CD4-positive, alpha-beta T cell treated with Interleukin-17A for 4 hours (primary cell): ENCODE measurements at regions not wholly inside any gene's neighbourhood (a gene's known extent, or its start where the extent isn't known, plus 50 kb on each side); places are given as distances from the start of the nearest gene placed in this dataset.

Source experiments
- DNase-seq: peaks from one replicate; pipeline ENCODE4 v3.0.0-alpha.2; 2020; ENCODE audit warnings: mixed read lengths

DNA sequence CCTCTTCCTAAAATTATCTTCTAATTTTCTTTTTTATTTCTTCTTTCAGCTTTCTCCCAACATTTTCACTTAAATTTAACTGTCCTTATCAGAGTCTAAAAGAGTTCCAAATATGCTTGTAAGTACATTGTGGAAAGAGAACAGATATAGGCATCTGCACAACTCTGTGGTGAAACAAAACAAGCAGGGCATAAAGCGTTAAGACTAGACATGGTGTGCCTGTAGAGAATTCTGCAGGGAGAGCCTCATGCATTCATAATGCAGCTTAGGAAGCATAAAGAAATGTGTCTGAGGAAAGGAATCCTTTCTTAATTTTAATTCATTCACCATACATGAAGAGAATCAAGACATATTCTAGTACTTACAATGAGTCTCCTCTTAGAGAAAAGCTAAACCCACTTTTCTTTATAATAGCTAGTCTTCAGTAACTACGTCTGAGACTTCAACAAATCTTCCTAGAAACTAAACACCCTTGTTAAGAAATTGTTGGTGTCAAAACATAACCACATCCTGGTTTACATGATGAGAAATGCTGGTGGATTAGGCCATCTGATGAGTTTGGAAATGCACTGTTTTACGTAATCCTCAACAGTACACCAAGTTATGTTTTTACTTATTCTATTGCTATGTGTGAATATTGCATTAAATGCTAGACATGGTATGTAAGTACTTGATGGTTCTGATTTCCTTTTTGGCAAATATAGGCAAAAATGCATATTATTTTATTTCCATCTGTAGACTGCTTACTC, 307.8 kb upstream of the GIMD1 start:
- DNase-seq: no peak

DNA sequence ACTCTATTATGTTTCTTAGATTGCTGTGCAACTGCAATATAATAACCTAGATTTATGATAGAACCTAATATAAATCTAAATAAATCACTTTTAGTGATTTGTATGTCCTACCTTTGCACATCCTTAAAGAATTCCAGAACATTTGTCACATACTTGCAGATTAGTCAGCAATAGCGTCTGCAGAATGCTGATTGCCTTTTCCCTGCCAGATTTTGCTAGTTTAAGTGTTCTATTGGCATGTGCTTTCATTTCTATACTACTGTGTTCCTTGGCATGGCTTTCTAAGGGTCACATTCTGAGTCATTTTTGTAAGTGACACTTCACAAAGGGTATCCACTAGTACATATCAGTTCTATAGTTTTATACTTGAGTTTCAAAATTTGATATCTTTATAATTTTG, 303.1 kb upstream of the GIMD1 start:
- DNase-seq: no peak

DNA sequence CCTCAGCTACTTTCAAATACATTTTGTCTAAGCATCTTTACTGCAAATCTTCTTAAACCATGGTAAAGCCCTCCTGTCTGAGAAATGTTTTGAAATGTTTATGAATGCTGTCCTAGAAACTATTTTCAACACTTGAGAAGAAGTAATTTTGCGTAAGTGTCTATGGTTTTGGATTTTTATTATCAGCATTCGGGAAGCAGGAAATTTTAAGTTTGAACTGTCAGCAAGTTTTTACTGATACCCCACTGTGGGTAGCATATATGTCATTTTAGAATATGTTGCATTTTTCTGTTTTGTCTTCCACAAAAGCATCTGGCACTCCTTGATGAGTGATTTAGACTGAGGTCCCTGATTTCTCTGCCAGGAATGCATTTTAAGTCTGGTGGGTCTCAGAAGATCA, 302.4 kb upstream of the GIMD1 start:
- DNase-seq: no peak

DNA sequence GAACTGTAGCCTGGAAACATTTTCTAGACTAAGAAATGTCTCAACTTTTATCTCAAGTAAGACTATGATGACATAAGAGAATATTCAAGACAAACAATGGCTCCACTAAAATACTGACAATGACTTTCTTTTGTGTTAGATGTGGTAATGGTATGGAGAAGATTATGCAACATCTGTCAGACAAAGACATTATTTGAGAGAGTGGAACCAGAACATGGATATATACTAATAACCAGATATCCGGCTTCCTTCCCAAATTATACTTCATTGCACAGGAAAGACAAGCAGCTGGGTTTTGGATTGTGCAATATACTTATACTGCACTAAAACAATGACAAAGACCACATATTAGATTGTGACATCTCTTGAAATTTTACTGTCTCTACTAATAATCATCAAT, 290.8 kb upstream of the GIMD1 start:
- DNase-seq: no peak

DNA sequence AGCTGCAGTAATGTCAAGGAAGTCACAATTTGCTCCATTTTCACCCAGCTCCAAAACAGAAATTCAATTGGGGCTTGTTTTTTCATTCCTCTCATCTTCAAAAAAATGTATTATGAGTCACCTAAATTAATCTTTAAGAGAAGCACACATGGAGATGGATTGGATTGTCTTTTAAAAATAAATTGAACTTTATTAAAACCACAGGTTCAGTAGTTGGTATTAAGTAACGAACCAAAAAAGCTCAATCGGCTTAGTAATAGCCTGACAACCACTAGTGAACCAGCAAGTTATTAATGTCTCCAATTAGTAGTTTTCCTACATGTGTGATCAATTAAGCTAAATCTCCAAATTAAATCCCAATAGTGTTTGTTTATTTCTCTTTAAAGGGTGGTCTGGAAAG, 283.5 kb upstream of the GIMD1 start:
- DNase-seq: no peak

DNA sequence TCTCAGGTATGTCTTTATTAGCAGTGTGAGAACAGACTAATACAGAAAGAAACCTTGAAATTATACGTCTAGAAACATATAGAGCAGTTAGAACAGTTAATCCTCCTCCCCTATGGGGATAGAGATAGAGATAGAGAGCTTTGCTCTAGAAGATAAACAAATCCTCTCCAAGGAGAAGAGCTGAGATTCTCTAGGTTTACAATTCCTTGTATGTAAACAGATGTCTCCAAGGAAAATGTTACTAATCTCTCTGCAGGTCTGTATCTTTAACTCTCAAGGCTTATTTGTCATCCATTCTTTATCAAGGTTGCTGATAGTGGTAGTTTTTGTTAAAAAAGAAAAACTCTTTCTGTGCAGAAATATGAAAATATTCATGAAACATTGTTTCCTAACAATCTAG, 282.1 kb upstream of the GIMD1 start:
- DNase-seq: no peak

DNA sequence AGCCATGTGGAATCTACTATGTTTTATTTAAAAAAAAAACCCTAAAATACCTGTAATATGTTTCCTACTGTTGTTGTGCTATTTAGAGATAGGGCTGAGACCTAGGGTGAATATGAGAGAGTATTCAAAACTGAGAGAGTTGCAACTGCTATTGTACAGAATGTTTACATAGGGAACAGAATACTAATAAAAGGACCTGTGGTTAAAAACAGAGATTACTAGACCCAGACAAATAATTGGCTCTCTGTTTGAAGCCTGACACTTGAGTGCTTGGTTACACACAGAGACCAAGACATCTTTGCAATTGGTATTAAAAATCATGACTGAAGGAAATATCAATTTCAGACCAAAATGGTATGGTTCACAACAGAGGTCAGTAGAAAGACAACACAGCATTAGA, 278.9 kb upstream of the GIMD1 start:
- no peak for DNase-seq

DNA sequence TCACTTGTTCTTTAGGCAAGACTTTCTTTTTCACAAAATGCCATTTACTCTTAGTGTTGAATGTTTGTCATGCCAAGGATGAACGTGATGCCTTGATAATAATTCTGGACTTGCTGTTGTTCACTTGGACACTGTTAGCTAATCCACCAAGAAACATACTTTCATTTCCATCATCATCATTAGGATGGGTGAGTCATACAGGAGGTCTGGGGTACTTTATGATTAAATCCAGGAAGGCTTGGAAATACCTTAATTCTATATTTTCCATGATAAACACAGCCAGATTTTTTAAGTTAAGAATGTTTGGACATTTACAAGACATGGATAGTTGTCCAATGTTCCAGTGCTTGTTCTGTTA, 260.7 kb upstream of the GIMD1 start:
- no peak for DNase-seq

DNA sequence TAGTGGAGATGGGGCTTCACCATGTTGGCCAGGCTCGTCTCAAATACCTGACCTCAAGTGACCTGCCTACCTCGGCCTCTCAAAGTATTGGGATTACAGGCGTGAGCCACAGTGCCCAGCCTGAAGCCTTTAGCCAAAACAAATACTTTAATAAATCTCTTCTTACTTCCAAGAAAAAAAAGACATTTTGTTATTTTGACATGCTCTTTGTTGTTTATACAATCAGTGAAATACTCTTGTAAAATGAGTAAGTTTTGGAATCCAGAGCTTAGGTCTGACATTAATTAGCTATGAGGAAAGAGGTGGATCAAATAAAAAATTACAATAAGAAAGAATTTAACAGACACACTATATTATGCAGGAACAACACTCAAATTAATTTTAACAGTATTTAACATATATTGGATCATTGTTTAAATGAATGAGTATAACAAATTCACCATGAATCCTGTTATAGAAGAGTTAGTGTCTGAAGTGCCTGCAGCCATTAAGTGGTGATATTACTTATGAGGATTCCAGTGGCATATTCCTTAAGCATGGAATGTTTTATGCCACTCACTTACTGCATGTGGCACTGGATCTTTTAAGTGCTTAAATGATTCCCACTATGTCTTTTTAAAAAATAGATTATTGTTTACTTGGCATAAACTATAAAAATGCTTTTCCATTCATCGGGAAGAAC, 260.1 kb upstream of the GIMD1 start:
- no peak for DNase-seq

DNA sequence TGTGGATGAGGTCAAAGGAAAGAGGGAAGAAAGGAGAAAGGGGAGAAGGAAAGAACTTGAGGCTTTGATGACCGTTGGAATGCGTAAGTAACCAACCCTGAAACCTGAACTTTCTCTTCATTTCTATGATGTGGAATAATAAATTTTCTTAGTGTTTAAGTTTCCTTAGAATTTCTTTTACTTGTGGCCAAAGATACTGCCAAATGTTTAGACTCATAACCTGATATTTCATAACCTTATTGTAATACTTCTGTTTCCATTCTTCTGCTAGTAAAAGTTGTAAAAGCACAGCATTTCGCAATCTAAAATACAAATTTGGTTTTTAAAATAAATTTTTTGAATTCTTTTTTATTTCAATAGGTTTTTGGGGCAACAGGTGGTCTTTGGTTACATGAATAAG, 258.5 kb upstream of the GIMD1 start:
- DNase-seq: no peak

DNA sequence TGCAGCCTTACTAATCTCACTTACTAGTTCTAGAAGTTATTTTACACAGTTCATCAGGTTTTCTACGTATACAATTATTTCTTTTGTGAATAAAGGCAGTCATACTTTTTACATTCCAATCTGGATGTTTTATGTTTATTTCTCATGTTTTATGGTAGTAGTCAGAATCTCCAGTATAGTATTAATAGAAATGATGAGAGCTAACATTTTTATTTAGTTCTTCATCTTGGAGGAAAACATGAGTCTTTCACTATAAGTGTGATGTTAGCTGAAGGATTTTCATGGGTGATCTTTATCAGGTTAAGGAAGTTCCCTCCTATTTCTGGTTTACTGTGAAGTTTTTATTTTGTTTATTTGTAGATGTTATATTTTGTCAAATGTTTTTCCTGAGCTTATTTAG, 256.1 kb upstream of the GIMD1 start:
- DNase-seq: no peak

DNA sequence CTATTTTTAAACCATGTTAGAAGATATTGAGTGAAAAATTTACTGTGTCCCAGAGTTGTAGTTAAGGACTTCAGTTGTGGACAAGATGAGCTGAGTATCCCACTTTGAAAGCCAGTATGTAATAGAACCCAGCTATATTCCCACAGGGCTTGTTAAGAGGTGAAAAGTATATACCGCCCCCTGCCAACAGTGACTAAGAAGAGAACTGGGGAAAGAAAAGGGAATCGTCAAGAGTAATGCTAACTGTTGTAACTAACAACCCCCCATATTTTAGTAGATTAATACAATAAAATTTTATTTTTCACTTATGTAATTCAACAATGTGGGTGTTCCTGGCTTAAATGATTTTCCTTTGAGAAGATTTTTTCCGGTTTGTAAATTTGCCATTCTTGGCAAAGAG, 250.4 kb upstream of the GIMD1 start:
- DNase-seq: no peak

DNA sequence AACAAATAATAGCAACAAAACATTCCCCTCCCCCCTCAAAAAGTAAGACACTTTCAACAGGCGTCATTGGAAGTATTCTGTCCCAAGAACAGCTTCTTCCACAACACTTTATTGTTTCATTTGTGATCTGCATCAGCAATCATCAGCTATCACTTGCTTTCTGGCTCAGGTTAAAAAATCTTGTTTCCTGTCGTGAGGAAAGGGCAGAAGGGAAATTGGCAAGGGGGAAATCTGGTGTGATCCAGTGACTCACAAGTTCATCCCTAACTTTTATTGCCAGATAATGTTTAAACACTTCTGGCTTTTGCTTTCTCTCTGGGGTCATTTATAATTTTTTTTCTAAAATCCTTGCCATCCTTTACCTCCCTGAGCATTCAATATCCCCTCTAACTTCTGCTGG, 247.4 kb upstream of the GIMD1 start:
- DNase-seq: no peak

DNA sequence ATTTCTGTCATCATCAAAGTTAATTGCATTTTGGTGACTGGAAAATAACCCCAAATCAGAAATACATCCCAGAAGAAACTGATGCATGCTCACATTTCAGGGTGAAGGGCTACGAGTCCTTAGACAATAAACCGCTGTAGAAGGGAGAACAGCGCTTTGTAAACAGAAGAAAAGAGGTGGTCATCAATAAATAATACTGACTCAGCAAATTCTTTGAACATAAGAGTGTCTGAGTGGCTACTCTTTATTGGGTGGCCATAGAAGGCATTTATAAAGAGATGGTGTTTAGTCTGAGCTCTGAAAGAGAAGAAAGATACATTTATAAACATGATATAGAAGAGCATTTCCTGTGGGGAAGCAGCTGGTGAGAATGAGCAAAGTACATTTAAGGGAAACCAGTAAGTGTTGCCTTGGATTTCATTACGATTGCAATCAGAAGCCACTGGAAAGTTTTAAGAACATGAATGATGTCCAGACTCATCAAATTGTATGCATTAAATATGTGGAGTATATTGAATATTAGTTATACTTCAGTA, 246.9 kb upstream of the GIMD1 start:
- DNase-seq: no peak

DNA sequence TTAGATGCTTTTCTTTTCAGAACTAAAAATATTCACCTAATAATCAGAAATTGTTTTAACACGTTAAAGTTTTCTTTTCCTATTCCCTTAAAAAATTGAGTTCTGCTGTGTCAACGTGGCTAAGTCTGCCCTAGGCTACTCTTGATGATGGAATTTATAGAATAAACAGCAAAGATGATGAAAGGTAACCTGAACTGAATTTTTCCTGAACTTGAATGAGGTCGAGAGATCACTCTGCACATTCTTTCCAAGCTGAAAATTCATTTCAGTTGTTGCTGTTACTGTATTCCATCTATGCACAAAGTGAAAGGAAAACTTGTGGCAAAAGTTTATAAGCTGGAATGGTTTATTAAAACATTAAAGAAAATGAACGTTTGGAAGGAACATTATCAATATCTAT, 245.9 kb upstream of the GIMD1 start:
- no peak for DNase-seq

DNA sequence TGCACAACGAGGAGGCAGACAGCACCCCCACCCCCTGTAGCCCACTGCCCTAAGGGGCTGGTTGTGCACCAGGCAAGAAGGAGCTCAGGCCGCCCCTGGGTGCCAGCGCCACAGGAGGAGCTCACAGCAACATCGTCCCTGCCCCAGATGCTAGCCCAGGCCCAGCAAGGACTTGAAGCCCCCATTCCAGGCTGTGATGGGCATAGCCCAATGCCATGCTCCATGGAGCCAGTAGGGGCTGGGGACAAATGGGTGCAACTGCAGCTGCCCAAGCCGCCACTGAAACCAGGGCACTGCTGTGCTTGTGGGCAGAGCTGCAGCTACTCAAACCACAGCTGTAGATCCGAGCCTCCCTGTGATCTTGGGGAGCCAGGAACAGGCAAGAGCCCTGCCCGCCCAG, 241.3 kb upstream of the GIMD1 start:
- DNase-seq: no peak

DNA sequence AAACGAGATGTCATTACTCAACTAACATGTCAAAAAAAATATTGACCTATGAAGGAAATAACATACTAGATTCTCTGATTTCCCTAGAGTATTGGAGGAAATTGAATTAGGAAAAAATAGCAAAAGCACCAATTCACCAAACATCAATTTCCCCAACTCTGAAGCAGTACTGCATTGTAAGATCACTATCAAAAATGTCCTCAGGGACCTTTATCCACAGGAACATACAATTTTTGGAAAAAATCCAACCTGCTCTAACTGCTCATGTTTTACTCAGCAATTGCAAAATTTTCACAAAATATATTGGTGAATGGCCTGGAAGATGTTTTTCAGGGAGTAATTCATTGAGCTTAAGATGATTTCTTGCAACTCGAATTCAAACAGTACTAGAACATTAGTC, 239.0 kb upstream of the GIMD1 start:
- DNase-seq: no peak

DNA sequence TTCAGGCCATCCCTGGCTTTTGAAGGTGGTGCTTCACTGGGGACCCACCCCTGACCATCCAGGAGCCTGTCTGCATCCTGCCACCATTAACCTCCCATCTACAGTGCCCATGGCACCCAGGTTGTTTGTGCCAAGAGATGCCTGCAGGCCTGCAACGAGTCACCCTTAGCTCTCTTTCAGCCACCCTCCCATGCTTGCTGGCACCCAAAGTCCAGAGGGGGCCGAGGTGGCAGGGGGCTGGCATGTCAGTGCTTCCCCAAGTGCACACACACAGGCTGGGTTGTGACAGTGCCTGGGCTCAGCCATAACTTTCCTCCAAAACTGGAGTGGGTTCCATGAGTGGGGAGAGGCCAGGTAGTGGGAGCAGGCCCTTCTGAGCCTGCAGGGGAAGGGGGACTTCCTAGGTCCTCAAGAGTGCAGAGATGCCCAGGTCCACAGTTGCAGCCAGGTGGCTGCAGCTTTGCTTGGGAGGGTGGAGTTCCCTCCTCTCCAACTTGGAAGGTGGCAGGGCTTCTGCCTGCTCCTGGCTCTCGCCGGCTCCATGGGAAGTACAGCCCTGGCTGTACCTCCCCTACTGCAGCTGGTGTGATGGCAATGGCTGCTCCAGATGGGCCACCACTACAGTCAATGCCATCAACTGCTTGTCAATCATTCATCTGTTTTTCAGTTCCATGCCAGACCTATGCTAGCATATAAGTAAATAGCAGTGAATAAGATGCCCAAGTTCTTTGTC, 235.9 kb upstream of the GIMD1 start:
- no peak for DNase-seq

DNA sequence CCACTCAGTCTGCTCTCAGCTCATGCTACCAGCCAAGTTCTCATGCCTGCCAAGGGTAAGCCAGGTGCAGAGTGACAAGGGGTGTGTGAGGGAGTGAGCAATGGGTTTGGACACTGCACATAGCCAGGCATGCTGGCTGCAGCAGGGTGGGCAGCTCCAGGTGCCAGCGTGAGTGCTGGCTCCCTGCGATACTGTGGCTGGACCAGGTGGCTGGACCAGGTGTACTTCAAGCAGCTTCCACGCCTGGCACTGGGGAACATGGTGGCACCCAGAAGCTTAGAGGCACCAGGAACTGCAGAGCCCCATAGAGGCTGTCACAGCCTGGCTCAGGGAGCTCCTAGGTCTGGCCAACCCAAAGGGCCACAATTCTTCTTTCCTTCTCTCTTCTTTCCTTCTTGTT, 234.9 kb upstream of the GIMD1 start:
- no peak for DNase-seq

DNA sequence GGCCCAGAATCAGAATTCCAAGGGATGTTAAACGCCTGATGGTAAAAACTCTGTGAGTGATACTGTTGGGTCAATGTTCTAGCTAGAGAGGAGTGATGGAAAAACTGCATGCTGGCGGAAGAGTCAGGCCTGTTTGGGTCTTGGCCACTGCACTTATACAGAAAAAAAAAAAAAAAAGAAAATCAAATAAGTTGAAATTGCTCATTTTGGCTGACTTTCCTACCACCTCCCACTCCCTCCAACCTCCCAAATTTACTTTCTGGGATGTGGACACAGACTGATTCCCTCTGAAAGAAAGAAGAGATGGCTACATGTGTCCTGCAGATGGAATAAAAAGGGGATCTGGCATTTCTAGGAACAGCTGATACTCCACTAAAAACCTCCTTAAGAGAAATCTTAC, 234.1 kb upstream of the GIMD1 start:
- DNase-seq: no peak

DNA sequence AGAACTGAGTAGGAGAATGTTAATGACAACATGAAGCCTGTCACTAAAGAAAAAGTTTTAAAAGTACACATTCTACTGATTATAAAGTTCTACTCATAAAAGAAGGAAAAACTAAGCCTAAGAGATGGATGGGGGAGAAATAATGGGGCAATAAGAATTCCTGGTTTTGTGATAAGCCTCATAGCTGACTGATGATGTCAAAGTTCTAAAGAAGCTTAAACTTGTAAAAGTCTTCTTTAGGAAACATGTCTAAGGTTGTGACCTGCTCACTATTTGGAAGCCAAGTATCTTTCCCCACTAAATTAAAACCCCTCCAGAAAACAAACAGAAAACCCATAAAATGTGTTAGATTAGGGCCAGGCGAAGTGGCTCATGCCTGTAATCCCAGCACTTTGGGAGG, 232.9 kb upstream of the GIMD1 start:
- no peak for DNase-seq

DNA sequence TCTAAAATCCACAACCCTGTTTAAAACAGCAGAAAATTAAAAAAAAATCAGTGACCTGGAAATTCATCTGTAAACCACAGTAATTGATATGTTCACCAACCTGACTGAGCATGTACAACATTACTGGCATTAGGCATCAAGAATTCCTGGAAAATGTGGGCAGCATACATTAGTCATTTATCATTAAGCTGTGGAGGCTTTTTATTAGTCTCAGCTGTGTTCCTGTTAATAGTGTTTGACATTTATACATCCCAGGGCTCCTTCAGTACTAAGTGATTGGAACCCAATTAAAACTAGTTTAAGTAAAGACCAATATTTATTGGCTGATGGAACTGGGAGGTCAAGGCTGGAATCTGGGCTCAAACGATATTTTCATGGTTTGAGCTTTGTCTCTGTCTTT, 227.3 kb upstream of the GIMD1 start:
- DNase-seq: no peak

DNA sequence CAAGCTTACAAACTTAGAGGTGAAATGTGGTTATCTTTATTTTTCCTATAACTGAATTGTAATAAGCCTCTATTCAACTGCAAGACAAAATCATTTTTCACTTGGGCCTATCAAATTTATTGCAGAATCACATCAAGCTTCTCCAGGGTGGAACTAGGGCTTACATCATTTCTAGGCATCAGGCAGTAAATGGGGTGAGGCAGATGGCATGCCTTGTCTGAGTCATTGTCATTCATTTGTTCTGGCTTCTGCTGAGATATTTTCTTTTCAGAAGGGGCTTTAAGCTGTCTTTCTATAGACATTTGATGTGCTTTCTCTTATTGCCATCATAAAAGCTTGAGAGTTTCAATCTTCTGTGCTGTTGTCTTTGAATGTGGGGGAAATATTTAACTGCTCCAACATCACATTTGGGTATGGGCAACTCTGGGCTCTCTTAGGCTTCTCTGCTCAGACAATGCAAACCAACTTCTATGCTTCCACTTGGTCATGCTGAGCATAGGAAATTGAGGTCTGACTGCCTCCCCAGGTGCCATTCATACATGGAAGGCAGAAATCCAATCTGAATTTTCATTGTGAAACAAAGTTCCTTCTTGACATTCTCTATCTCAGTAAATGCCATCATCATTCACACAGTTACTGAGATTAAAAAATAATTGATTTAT, 225.8 kb upstream of the GIMD1 start:
- no peak for DNase-seq

DNA sequence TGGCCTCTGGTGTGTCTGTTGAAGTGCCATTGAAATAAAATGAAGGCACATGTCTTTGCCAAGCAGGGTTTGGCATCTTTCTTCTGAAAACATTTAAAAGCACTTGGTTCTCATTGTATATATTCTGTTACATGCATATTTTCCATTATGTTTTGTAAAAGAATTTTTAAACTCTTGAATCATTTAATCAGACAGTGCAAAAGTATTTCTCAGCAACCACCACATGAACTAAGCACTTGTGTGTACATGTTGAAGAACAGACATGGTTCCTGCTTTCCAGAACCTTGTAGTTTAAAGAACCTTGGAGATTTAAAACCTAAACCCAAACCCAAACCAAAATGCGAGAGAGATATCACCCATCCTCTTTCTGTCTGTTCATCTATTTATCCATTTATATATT, 220.3 kb upstream of the GIMD1 start:
- DNase-seq: no peak
